Esophagus squamous epithelium (tissue), 4 donors: ENCODE measurements at regions not wholly inside any gene's neighbourhood (a gene's known extent, or its start where the extent isn't known, plus 50 kb on each side); places are given as distances from the start of the nearest gene placed in this dataset.

Experiments used
- CTCF ChIP-seq, 6 experiments: fragments of 450-650 bp in 4 of 6; fragments of 200-600 bp in 2 of 6; sonication (generic) in 2 of 6; IDR thresholded peaks; one replicate each; pipeline ENCODE4 v1.5.1; 2016 to 2019; ENCODE audit warnings: antibody characterized with exemption in 6 of 6, mild to moderate bottlenecking in 4 of 6, moderate library complexity in 4 of 6
- POLR2A ChIP-seq, 4 donors: fragments of 450-650 bp; IDR thresholded peaks; one replicate each; pipeline ENCODE4 v1.6.1; 2017; ENCODE audit warnings: antibody characterized with exemption in 4 of 4, mild to moderate bottlenecking in 4 of 4, moderate library complexity in 3 of 4

- TF ChIP-seq CTCF (IDR thresholded peaks at IDR 0.05) (no peak), POLR2A (IDR thresholded peaks at IDR 0.05) (no peak)
Measured at GRCh38 chr6:4678506-4679300, 97.5 kb upstream of the CDYL start.
